ENCODE measurements at regions not wholly inside any gene's neighbourhood (a gene's known extent, or its start where the extent isn't known, plus 50 kb on each side); places are given as distances from the start of the nearest gene placed in this dataset.

- TF ChIP-seq POLR2A (IDR thresholded peaks at IDR 0.05) (no peak), POLR2AphosphoS5 (IDR thresholded peaks at IDR 0.05) (no peak)
- TF ChIP-seq, protein P1, sequence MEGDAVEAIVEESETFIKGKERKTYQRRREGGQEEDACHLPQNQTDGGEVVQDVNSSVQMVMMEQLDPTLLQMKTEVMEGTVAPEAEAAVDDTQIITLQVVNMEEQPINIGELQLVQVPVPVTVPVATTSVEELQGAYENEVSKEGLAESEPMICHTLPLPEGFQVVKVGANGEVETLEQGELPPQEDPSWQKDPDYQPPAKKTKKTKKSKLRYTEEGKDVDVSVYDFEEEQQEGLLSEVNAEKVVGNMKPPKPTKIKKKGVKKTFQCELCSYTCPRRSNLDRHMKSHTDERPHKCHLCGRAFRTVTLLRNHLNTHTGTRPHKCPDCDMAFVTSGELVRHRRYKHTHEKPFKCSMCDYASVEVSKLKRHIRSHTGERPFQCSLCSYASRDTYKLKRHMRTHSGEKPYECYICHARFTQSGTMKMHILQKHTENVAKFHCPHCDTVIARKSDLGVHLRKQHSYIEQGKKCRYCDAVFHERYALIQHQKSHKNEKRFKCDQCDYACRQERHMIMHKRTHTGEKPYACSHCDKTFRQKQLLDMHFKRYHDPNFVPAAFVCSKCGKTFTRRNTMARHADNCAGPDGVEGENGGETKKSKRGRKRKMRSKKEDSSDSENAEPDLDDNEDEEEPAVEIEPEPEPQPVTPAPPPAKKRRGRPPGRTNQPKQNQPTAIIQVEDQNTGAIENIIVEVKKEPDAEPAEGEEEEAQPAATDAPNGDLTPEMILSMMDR (IDR thresholded peaks at IDR 0.05 in 8 of 11, conservative IDR thresholded peaks at IDR 0.05 in 3 of 11), result no peak
These were observed 133.8 kb upstream of the NKX1-1 start for GRCh38 chr4:1539859-1540600.
